Upper lobe of right lung (tissue), 1 donor: ENCODE measurements at regions not wholly inside any gene's neighbourhood (a gene's known extent, or its start where the extent isn't known, plus 50 kb on each side); places are given as distances from the start of the nearest gene placed in this dataset.

Source experiments
- ATAC-seq: fragments of 200-7000 bp; cut with Tn5 transposase; one replicate; pipeline ENCODE4 v1.9.1; 2020; ENCODE audit warnings: mild to moderate bottlenecking, moderate library complexity
- DNase-seq: peaks from one replicate; pipeline ENCODE4 v3.0.0-alpha.2; 2020
- H3K27ac ChIP-seq: fragments of 200-600 bp; one replicate; pipeline ENCODE4 v1.8.0; 2022
- H3K27me3 ChIP-seq: fragments of 200-600 bp; one replicate; pipeline ENCODE4 v1.8.0; 2022; ENCODE audit warnings: mild to moderate bottlenecking
- H3K36me3 ChIP-seq: fragments of 200-600 bp; one replicate; pipeline ENCODE4 v1.8.0; 2022
- H3K4me1 ChIP-seq: fragments of 200-600 bp; one replicate; pipeline ENCODE4 v1.8.0; 2022
- H3K4me3 ChIP-seq: fragments of 200-600 bp; one replicate; pipeline ENCODE4 v1.8.0; 2022; ENCODE audit warnings: mild to moderate bottlenecking
- H3K9me3 ChIP-seq: fragments of 200-600 bp; one replicate; pipeline ENCODE4 v1.8.0; 2022
- CTCF ChIP-seq: fragments of 200-600 bp; IDR thresholded peaks from one replicate; pipeline ENCODE4 v1.8.0; 2022; ENCODE audit warnings: antibody characterized with exemption
- intact Hi-C: fragments of 100-400 bp; cut with DNase I; formaldehyde crosslinking; loops from one replicate; pipeline ENCODE4 v1.11.0; 2022
- donor health status: DM: no; HTN: yes; CAD: no; lungs with severe emphysema.

- H3K9me3 ChIP-seq: no peaks in the 10 kb centered on the region
- no peak for DNase-seq
- intact Hi-C loops: no loop called here
- no peak for TF ChIP-seq CTCF
- no peak for ATAC-seq
- no peak overlapping the region for H3K27ac ChIP-seq
- H3K4me1 ChIP-seq: no peaks in the 10 kb centered on the region
- H3K4me3 ChIP-seq: no peak overlapping the region
- no peaks in the 10 kb centered on the region for H3K27me3 ChIP-seq
- no peaks in the 10 kb centered on the region for H3K36me3 ChIP-seq
Observed at GRCh38 chr4:79178760-79179159, 147.1 kb downstream of the NAA11 start.

GRCh38 chr4:79177388-79177787 is 148.5 kb downstream of the NAA11 start:
- H3K9me3 ChIP-seq: no peaks in the 10 kb centered on the region
- H3K27me3 ChIP-seq: no peaks in the 10 kb centered on the region
- H3K4me3 ChIP-seq: no peak overlapping the region
- no peaks in the 10 kb centered on the region for H3K4me1 ChIP-seq
- DNase-seq (no peak), ATAC-seq (no peak)
- intact Hi-C loops: no loop called here
- H3K36me3 ChIP-seq: no peaks in the 10 kb centered on the region
- no peak for TF ChIP-seq CTCF
- no peak overlapping the region for H3K27ac ChIP-seq

GRCh38 chr4:79176351-79176750 is 149.5 kb downstream of the NAA11 start:
- ATAC-seq (no peak), DNase-seq (no peak)
- Histone ChIP-seq H3K27ac (no peak overlapping the region), H3K4me3 (no peak overlapping the region), H3K4me1 (no peaks in the 10 kb centered on the region), H3K27me3 (no peaks in the 10 kb centered on the region), H3K36me3 (no peaks in the 10 kb centered on the region), H3K9me3 (no peaks in the 10 kb centered on the region)
- TF ChIP-seq CTCF: no peak
- intact Hi-C loops: no loop called here

GRCh38 chr4:79175716-79176115 is 150.1 kb downstream of the NAA11 start:
- DNase-seq: no peak
- H3K36me3 ChIP-seq: no peaks in the 10 kb centered on the region
- no peak overlapping the region for H3K4me3 ChIP-seq
- H3K27ac ChIP-seq: no peak overlapping the region
- no peaks in the 10 kb centered on the region for H3K9me3 ChIP-seq
- intact Hi-C loops: no loop called here
- H3K27me3 ChIP-seq: no peaks in the 10 kb centered on the region
- no peak for TF ChIP-seq CTCF
- ATAC-seq: no peak
- no peaks in the 10 kb centered on the region for H3K4me1 ChIP-seq

- H3K27me3 ChIP-seq: no peaks in the 10 kb centered on the region
- no peaks in the 10 kb centered on the region for H3K9me3 ChIP-seq
- DNase-seq: no peak
- no peak for TF ChIP-seq CTCF
- no peak overlapping the region for H3K27ac ChIP-seq
- no peak overlapping the region for H3K4me3 ChIP-seq
- H3K4me1 ChIP-seq: no peaks in the 10 kb centered on the region
- H3K36me3 ChIP-seq: no peaks in the 10 kb centered on the region
- intact Hi-C loops: no loop called here
- no peak for ATAC-seq
Observed at GRCh38 chr4:79174490-79175252, 151.2 kb downstream of the NAA11 start.

GRCh38 chr4:79173186-79173585 is 152.7 kb downstream of the NAA11 start:
- intact Hi-C loops: no loop called here
- Histone ChIP-seq H3K4me3 (no peak overlapping the region), H3K9me3 (no peaks in the 10 kb centered on the region), H3K27me3 (no peaks in the 10 kb centered on the region), H3K4me1 (no peaks in the 10 kb centered on the region), H3K36me3 (no peaks in the 10 kb centered on the region), H3K27ac (no peak overlapping the region)
- TF ChIP-seq CTCF: no peak
- ATAC-seq (no peak), DNase-seq (no peak)
